H7 (cell line): ENCODE measurements at regions not wholly inside any gene's neighbourhood (a gene's known extent, or its start where the extent isn't known, plus 50 kb on each side); places are given as distances from the start of the nearest gene placed in this dataset.
A peak's percentile ranks its signal among the peaks of the same experiment; 100 is the strongest.
"Not testable (repeated sequence)": the region's sequence is repeated elsewhere in the genome, so short reads cannot be mapped to it uniquely, and the experiment has no call there.

Experiments
- DNase-seq: peaks from one replicate; pipeline ENCODE4 v3.0.0; 2012
- H3K27me3 ChIP-seq: 2 replicates; pipeline ENCODE4 v1.6.0; 2011; ENCODE audit warnings: mild to moderate bottlenecking, low read length; ENCODE audit not compliant: control insufficient read depth, insufficient read depth
- H3K36me3 ChIP-seq: replicated peaks from 2 replicates; pipeline ENCODE4 v1.5.1; 2011; ENCODE audit warnings: low read length; ENCODE audit not compliant: control insufficient read depth, insufficient read depth
- H3K4me3 ChIP-seq: 2 replicates; pipeline ENCODE4 v1.5.1; 2011; ENCODE audit warnings: low read depth, mild to moderate bottlenecking, control low read depth, low read length, moderate library complexity; ENCODE audit not compliant: insufficient read depth

GRCh38 chr1:65020774-65021173 is 54.4 kb upstream of the JAK1 start:
- no peaks in the 10 kb centered on the region for H3K36me3 ChIP-seq
- H3K27me3 ChIP-seq: no peaks in the 10 kb centered on the region
- H3K4me3 ChIP-seq: no peak overlapping the region
- DNase-seq: peak; percentile 56

- no peak for DNase-seq
- no peaks in the 10 kb centered on the region for H3K27me3 ChIP-seq
- no peaks in the 10 kb centered on the region for H3K36me3 ChIP-seq
- H3K4me3 ChIP-seq: no peak overlapping the region
Measured at GRCh38 chr1:65021795-65022194, 55.4 kb upstream of the JAK1 start.

DNA sequence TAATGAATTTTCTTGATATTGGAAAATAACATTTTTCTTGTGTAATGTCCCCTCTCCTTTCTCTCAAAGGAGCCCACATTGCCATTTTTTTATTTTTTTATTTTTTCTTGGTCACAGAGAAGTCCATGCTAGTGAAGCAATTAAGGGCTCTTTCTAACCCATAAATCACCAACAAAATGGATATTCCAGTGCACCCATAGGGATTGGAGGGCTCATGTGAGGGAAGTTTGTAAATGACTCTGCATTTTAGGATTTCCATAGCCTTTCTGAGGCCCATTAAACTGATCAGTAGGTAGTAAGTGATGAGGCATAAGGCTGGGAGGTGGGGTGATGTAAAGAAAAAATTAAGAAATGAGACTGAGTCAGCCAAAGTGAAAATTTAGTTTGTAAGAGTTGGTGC is 55.9 kb upstream of the JAK1 start:
- no peak overlapping the region for H3K4me3 ChIP-seq
- H3K36me3 ChIP-seq: no peaks in the 10 kb centered on the region
- no peak for DNase-seq
- H3K27me3 ChIP-seq: no peaks in the 10 kb centered on the region

DNA sequence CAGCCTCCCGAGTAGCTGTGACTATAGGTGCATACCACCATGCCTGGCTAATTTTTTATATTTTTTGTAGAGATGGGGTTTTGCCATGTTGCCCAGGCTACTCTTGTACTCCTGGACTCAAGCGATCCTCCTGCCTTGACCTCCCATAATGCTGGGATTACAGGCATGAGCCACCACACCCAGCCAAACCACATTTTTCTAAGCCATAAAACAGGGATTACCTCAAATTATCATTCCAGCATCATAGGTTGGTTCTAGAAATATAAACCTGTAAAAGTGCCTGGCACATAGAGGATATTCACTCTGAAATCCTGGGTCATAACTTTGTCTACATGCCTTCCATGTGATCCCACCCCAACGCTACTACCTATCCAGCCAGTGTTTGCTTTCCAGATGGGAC is 59.4 kb upstream of the JAK1 start:
- Histone ChIP-seq H3K4me3 (no peak overlapping the region), H3K36me3 (no peaks in the 10 kb centered on the region), H3K27me3 (no peaks in the 10 kb centered on the region)
- DNase-seq: no peak

DNA sequence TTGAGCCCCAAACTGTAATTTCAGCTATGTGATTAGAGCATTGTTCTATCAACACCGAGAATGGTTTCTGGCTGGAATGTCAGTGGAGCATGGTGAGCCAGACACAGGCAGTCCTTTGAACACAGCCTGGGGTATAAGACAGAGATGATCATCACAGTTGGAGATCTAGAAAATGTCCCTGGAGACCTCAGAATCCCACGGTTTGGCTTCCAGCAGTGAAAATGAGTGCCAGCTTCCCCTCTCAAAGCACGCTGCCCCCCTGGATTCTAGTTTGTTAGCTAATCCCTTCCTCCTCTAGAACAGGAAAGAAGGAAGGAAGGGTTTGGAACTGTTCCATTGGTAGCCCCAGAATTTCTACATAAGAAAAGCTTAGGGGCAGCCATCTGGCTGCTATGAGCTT is 59.9 kb upstream of the JAK1 start:
- no peaks in the 10 kb centered on the region for H3K36me3 ChIP-seq
- DNase-seq: no peak
- H3K4me3 ChIP-seq: no peak overlapping the region
- H3K27me3 ChIP-seq: no peaks in the 10 kb centered on the region

DNA sequence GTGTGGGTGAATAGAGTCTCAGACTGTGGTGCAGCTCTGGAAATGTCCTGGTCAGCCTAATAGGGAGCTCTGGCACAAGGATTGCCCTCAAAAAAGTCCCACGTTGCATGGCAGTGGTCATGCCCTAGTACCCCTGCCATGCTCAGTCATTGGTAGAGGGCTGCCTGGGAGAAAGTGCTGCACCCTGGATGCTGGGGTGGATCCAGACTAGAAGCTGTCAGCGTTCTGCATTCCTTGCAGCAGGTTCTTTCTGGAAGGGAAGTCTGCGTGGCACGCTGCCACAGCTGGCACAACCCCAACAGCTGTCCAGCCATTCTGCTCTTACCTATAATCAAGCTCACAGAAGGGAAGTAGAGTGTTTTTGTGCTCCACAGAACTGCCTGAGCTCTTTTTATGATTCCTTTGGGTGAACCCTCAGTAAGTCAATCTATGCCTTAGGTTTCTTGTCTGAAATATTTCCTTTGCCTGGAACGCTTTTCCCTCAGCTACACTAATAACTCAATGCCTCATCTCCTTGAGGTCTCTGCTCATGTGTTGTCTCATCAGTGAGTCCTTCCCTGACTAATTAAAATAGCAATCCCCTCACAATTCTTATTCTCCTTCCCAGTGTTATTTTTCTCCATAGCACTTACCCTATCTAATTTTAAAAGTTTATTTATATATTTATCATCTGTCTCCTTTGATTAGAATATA is 61.5 kb upstream of the JAK1 start:
- H3K4me3 ChIP-seq: no peak overlapping the region
- no peaks in the 10 kb centered on the region for H3K27me3 ChIP-seq
- no peaks in the 10 kb centered on the region for H3K36me3 ChIP-seq
- no peak for DNase-seq

DNA sequence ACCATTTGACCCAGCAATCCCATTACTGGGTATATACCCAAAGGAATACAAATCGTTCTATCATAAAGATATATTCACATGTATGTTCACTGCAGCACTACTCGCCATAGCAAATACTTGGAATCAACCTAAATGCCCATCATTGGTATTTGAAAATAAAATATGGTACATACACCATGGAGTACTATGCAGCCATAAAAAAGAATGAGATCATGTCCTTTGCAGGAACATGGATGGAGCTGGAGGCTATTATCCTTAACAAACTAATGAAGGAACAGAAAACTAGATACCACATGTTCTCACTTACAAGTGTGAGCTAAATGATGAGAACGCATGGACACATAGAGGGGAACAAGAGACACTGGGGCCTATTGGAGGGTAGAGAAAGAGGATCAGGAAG is 63.1 kb upstream of the JAK1 start:
- not testable (repeated sequence) for H3K4me3 ChIP-seq, H3K27me3 ChIP-seq, DNase-seq, H3K36me3 ChIP-seq

DNA sequence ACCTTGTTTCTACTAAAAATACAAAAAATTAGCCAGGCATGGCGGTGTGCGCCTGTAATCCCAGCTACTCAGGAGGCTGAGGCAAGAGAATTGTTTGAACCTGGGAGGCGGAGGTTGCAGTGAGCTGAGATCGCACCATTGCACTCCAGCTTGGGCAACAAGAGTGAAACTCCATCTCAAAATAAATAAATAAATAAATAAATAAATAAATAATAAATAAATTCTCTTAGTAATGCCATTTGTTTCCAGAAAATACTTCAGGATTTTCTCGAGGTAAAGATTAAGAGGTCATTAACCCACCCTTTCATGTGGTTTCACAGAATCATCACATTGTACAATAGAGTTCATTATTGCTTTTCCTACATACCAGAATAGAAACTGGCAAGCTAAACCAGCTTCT is 68.5 kb upstream of the JAK1 start:
- H3K36me3 ChIP-seq, H3K27me3 ChIP-seq, H3K4me3 ChIP-seq, DNase-seq: not testable (repeated sequence)

DNA sequence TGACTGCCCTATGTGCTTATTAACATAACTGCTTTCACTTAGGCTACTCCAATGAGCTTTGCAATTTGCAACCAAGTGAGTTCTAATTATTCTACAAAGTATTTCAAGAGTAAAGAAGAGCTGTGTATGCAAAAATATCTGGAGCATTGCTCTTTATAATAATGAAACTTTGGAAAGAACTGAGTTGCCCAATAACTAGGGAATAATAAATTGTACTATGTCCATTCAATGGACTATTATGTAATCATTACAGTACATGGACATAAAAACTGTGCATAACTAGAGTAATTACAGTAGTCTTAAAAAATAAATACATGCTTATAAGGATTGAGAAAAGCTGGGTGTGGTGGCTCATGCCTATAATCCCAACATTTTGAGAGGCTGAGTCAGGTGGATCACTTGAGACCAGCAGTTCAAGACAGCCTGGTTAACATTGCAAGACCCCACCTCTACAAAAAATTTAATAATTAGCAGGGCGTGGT is 70.3 kb upstream of the JAK1 start:
- Histone ChIP-seq H3K27me3 (no peaks in the 10 kb centered on the region), H3K4me3 (no peak overlapping the region), H3K36me3 (no peaks in the 10 kb centered on the region)
- no peak for DNase-seq

GRCh38 chr1:65039066-65039465 is 72.7 kb upstream of the JAK1 start:
- Histone ChIP-seq H3K36me3 (no peaks in the 10 kb centered on the region), H3K27me3 (no peaks in the 10 kb centered on the region), H3K4me3 (no peak overlapping the region)
- no peak for DNase-seq

GRCh38 chr1:65039508-65039907 is 73.2 kb upstream of the JAK1 start:
- Histone ChIP-seq H3K36me3 (no peaks in the 10 kb centered on the region), H3K4me3 (no peak overlapping the region), H3K27me3 (no peaks in the 10 kb centered on the region)
- DNase-seq: no peak

DNA sequence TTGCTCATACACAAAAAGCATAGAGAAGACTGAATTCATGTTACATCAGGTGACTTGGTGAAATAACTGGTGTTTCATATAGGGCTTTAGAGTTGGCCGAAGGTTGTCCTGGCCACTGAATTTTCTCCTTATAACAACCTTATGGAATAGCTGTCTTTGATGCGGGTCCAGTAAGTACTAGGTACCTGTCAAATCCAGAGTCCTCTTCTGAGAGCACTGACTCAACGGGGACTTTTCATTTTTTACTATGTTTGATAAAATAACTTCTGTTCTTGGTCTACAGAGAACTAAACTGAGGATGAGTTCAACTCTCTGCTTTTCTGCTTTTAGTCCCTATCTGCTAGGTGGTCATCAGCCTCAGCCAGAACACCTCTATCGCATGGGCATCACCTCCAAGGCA is 76.1 kb upstream of the JAK1 start:
- H3K27me3 ChIP-seq: no peaks in the 10 kb centered on the region
- no peaks in the 10 kb centered on the region for H3K36me3 ChIP-seq
- DNase-seq: no peak
- H3K4me3 ChIP-seq: no peak overlapping the region

DNA sequence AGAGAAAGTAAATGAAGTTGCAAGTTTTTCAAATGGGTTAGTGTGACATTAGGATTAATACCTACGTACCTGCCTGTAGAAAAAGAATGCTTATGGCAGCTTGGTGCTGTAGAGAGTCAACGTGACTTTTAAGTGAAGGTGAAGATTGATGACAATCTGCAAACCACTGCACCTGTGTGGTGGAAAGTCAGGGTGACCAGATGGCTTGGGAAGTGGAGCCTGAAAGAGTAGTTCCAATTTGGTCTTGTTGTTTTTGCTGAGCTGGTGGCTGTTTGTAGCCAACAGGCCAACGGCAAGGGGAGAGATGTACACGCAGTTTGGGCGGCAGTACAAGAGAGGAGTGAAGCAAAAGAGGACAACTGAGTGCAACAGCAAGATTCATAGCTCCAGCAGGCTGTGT is 78.1 kb upstream of the JAK1 start:
- no peaks in the 10 kb centered on the region for H3K36me3 ChIP-seq
- H3K4me3 ChIP-seq: no peak overlapping the region
- H3K27me3 ChIP-seq: no peaks in the 10 kb centered on the region
- no peak for DNase-seq

- no peak for DNase-seq
- Histone ChIP-seq H3K4me3 (no peak overlapping the region), H3K27me3 (no peaks in the 10 kb centered on the region), H3K36me3 (no peaks in the 10 kb centered on the region)
Measured at GRCh38 chr1:65045022-65045817, 78.9 kb upstream of the JAK1 start.

GRCh38 chr1:65048335-65048734 is 82.0 kb upstream of the JAK1 start:
- DNase-seq: no peak
- Histone ChIP-seq H3K36me3 (no peaks in the 10 kb centered on the region), H3K4me3 (no peak overlapping the region), H3K27me3 (no peaks in the 10 kb centered on the region)
